ENCODE measurements at regions not wholly inside any gene's neighbourhood (a gene's known extent, or its start where the extent isn't known, plus 50 kb on each side); places are given as distances from the start of the nearest gene placed in this dataset.
"Not testable (repeated sequence)": the region's sequence is repeated elsewhere in the genome, so short reads cannot be mapped to it uniquely, and the experiment has no call there.

DNA sequence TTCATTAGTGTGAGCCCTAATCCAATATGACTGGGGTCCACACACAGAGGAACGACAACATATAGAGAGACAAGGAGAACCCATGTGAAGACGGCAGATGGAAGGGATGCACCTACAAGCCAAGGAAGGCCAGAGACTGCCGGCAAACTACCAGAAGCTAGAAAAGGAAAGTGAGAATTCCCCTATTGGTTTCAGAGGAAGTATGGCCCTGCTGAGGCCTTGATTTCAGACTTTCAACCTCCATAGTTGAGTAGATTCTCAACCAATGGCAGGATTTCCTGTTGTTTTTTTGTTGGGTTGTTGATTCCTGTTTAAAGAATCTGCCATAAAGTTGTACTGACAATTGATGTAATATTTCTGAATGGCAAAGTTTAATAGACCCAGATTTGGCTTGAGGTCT lies 241.5 kb downstream of the SATB2 start:
- no peak for DNase-seq

DNA sequence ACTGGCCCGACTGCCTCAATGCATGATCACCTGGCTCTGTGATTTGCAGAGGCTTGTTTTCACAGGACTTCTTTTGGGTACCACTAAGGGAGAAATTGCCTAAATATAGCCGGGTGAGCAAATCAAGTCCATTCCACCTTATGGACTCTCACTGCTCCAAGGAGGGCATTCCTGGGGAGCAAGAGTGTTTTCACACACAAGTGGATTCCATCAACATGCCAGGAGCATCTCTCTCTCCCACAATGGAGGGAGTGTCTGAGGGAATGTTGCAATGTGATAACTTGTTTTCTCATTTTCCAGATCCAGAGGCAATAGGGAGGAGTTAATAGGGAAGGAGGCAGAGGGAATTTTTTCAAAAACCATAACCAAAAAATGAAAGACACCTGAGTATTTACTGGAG lies 250.7 kb downstream of the SATB2 start:
- DNase-seq: no peak

- DNase-seq: peak; percentile 29
Measured at GRCh38 chr2:199206536-199206935, 251.2 kb downstream of the SATB2 start.

- no peak for DNase-seq
Measured at GRCh38 chr2:199202964-199203363, 254.8 kb downstream of the SATB2 start.

DNA sequence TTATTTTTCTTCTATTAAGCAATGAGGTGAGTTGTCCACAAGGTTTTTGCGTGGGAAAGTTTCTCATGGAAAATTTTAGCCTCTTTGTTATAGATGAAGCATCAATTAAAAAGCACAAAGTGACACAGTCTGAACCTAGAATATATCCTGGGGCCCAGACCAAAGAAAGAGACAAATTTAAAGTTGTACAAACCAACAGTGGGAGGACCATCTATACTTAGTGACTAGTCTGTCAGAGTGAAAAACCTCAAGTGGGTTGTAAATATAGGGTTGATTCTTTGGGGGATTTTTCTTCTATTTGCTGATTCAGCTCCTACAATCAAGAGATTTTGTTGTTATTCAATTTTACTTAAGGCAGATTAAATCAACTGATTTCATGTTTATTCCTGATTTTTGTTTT lies 256.2 kb downstream of the SATB2 start:
- DNase-seq: no peak

DNA sequence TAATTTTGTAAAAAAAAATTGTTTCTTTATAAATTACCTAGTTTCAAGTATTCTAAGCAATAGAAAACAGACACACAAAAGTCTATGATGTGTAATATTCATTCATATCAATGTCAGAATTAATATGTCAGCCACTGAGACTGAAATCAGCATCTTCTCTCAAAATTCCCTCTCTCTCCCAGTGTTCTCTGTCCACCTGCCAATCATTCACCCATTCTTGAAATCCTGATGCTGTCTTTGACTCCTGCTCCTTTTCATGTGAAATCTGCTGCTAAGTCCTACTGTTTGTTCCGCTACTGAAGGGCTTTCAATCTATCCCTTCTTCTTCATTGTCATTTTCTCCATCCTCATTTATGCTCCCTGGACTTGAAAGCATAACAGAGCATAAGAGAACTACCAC lies 257.9 kb downstream of the SATB2 start:
- no peak for DNase-seq

DNA sequence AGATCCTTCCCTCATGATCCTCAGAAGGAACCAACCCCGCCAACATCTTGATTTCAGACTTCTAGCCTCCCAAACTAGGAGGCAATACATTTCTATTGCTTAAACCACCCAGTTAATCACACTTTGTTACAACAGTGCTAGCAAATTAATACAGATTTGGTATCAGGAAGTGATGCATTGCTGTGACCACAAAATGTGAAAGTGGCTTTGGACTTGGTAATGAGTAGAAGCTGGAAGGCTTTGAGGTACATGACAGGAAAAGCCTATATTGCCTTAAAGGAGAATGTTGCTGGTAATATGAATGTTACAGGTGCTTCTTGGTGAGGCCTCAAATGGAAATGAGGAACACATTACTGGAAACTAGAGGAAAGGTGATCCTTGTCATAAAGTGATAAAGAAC lies 260.3 kb downstream of the SATB2 start:
- DNase-seq: no peak

- no peak for DNase-seq
Measured at GRCh38 chr2:199196686-199197085, 261.1 kb downstream of the SATB2 start.

GRCh38 chr2:199195927-199196502 lies 261.7 kb downstream of the SATB2 start:
- DNase-seq: no peak

DNA sequence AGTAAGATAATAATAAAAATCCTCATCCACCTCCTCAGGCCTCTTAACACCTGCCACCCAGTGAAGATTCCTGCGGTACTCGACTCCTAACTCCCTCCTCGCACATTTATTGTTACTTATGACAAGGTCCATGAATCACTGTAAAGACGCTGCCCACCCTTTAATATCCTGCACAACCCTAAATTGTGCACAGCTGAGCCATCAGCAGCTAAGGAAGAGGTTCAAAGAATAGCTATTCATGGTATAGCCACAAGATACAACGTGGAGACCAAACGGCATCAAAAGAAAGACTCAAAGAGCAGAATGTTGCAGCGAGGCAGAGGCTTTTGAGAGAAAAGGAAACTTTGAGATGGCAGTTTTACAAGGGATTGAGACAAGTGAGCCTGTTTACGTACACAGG lies 266.3 kb downstream of the SATB2 start:
- DNase-seq: no peak

- no peak for DNase-seq
Measured at GRCh38 chr2:199189229-199189628, 268.5 kb downstream of the SATB2 start.

DNA sequence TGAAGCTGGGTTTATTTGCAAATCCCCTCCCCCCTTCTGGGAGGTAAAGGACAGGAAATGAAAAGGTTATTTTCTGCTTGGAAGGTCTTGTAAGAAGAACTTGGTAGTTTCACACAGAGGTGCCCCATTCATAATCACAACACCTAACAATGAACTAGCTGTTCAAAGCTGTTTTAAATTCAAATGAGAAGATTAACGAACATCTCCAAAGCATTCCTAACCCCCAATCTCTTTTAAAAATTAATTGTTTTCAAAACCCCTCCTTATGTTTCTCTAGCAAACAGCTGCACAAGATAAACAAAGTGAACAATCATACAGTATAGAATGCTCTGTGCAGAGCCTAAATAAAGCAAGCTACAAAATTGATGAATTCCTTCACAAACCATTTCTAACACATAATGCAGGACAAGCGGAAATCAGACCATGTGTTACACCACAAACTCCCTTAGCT lies 271.4 kb downstream of the SATB2 start:
- no peak for DNase-seq

DNA sequence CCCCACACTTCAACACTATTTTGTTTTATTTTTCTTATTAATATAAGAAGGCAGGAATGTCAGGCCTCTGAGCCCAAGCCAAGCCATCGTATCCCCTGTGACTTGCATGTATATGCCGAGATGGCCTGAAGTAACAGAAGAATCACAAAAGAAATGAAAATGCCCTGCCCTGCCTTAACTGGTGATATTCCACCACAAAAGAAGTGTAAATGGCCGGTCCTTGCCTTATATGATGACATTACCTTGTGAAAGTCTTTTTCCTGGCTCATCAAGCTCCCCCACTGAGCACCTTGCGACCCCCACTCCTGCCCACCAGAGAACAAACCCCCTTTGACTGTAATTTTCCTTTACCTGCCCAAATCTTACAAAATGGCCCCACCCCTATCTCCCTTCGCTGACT lies 272.6 kb downstream of the SATB2 start:
- DNase-seq: not testable (repeated sequence)

DNA sequence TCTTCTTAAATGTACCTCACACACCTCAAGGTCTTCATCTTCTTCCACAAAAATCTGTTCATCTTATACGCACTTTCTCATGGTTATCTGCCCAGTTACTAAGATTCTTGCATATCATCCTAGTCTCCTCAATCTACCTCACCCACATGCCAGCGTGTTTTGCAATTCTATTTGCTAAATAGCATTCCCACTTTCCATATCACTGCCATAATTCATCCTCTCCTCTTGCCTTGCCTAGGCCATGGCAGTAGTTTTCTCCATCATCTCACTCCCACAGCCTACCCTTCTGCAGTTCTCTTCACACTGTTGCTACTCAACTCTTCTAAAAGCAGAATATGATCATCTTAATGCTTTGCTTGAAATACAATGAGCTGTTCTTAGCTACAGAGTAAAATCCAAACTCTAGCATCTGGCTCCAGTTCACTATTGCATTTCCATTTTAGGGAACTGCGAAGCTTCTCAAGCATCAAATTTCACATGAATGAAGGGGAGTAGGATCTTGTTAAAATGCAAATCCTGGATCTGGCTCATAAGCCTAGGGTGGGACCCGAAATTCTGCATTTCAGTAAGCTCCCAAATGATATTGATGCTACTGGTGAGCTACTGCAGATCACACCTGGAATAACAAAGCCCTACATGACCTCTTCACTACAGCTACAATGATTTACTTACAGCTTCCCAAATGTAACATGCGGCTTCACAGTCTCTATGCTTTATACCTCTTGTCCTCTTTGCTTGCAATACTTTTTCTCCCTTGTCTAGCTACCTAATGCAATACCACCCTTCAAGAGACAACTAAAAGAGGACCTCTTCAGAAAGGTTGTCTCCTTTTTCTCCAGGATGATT lies 293.9 kb downstream of the SATB2 start:
- DNase-seq: no peak

DNA sequence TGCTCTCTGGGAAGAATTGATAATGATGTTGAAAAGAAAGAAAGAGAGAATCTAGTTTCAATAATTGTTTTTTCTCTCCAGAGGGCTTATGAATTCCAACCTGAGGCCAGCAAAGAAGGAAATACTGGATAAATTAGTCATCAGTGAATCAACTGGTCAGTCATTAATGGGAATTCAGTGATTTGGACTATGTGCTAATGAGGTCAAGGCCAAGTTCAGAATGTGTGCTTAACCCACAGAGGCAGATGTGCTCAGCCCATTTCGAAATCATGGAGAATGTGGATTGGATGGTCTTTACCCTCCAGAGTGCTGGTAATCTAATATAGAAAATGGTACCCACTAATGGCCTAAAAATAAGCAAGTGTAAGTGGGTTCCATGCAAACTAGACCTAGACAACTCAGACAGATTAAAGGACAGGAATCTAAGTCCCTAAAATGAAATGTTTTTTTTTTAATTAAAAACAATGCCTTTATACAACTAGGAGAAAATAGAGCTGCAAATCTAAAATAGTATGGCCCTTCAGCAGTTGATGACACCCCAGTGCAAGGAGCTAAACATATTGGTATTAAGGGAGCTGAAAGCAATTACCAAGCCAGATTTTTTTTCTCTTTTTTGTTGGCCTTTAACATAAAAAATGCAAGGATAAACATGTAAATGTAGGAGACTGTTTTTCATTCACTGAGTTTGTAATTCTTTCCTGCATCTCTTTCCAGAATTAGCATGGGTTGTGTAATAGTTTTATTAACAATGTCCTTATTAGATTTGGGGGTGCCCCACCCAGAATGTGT lies 296.9 kb downstream of the SATB2 start:
- DNase-seq: no peak

DNA sequence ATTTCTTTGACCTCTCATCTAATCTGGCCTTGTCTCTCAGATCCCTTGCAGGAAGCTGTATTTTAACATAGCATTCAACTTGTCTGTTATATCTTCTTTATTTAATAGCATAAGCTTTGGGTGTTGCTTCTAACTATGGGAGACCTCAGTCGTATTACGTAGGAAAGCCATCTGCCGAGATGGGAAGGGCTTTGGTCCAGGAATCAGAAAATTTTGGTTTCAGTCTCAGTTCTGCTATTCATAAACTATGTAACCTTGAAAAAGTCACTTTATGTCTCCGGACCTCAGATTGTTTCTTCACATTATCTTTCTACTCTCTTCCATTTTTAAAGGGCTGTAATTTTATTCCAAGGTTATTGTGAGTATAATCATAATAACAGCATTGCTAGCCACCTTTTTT lies 297.7 kb downstream of the SATB2 start:
- no peak for DNase-seq

GRCh38 chr2:199148076-199148845 lies 309.5 kb downstream of the SATB2 start:
- no peak for DNase-seq

- DNase-seq: no peak
Measured at GRCh38 chr2:199147216-199147615, 310.5 kb downstream of the SATB2 start.

- DNase-seq: no peak
Measured at GRCh38 chr2:199144546-199144945, 313.2 kb downstream of the SATB2 start.

GRCh38 chr2:199144036-199144435 lies 313.7 kb downstream of the SATB2 start:
- DNase-seq: no peak

DNA sequence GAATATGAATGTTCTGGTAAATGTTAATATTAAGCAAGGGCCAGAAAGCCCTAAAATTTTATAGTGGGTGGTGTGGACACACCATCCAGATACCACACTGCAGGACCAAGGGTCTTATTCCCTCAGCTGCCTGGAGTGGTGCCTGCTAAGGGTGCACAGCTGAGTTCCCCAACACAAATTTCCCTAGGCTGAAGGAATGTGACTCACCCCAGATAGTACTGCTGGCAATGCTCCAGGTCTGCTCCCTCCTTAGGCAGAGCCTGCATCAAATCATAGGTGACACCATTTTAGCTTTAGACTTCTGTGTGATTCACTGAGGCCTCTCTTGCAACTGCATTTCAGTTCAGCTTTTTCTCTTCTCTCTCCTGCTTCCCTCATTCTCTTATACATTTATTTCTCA lies 321.1 kb downstream of the SATB2 start:
- no peak for DNase-seq

DNA sequence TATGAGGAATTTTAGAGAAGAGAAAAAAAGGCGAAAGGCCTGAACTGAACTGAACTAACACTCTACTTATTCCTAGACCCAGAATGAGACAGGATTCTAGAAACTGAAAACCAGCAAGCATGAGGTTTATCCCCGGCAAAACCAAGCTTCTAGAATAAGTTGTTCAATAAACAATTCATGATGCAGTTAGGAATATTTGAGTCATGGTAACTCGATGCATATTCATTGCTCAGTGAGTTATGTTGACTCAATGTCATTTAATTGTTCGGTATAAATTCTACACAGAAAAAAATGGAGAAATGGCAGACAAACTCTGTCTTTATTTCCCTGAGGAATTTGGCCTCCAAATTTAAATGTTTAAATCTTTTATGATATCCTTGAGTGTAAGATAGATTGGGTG lies 321.5 kb downstream of the SATB2 start:
- DNase-seq: no peak

- no peak for DNase-seq
Measured at GRCh38 chr2:199131876-199132275, 325.9 kb downstream of the SATB2 start.
